ENCODE measurements at regions not wholly inside any gene's neighbourhood (a gene's known extent, or its start where the extent isn't known, plus 50 kb on each side); places are given as distances from the start of the nearest gene placed in this dataset.
"Not testable (repeated sequence)": the region's sequence is repeated elsewhere in the genome, so short reads cannot be mapped to it uniquely, and the experiment has no call there.

GRCh38 chr3:150300388-150300787 lies 107.7 kb upstream of the TSC22D2 start:
- DNase-seq, result no peak

GRCh38 chr3:150299201-150299600 lies 108.9 kb upstream of the TSC22D2 start:
- no peak for DNase-seq

GRCh38 chr3:150296966-150297365 lies 111.1 kb upstream of the TSC22D2 start:
- no peak for DNase-seq

GRCh38 chr3:150296123-150296735 lies 111.9 kb upstream of the TSC22D2 start:
- DNase-seq, result no peak

- no peak for DNase-seq
These were observed 114.6 kb upstream of the TSC22D2 start for GRCh38 chr3:150293401-150294001.

- DNase-seq, result no peak
These were observed 115.2 kb upstream of the TSC22D2 start for GRCh38 chr3:150292891-150293290.

- DNase-seq, result no peak
These were observed 116.6 kb upstream of the TSC22D2 start for GRCh38 chr3:150291515-150291914.

- DNase-seq, result peak; percentile 52 to 56
These were observed 121.5 kb upstream of the TSC22D2 start for GRCh38 chr3:150286390-150287147.

GRCh38 chr3:150285601-150286000 lies 122.5 kb upstream of the TSC22D2 start:
- no peak for DNase-seq

- DNase-seq, result no peak
These were observed 129.2 kb upstream of the TSC22D2 start for GRCh38 chr3:150278843-150279381.

- no peak for DNase-seq
These were observed 129.9 kb upstream of the TSC22D2 start for GRCh38 chr3:150278195-150278594.

GRCh38 chr3:150277444-150277843 lies 130.7 kb upstream of the TSC22D2 start:
- DNase-seq, result no peak

GRCh38 chr3:150275941-150276340 lies 132.2 kb upstream of the TSC22D2 start:
- no peak for DNase-seq

- no peak for DNase-seq
These were observed 133.7 kb upstream of the TSC22D2 start for GRCh38 chr3:150274372-150274771.

- no peak for DNase-seq
These were observed 134.7 kb upstream of the TSC22D2 start for GRCh38 chr3:150273396-150273795.

GRCh38 chr3:150271591-150271960 lies 136.5 kb upstream of the TSC22D2 start:
- DNase-seq, result no peak

GRCh38 chr3:150270883-150271590 lies 137.1 kb upstream of the TSC22D2 start:
- no peak for DNase-seq

- not testable (repeated sequence) for DNase-seq
These were observed 137.7 kb upstream of the TSC22D2 start for GRCh38 chr3:150270444-150270843.

GRCh38 chr3:150269526-150269925 lies 138.6 kb upstream of the TSC22D2 start:
- DNase-seq, result no peak

GRCh38 chr3:150268426-150269391 lies 139.4 kb upstream of the TSC22D2 start:
- DNase-seq, result peak in 1 of 2 experiments; percentile 22

- no peak for DNase-seq
These were observed 140.8 kb upstream of the TSC22D2 start for GRCh38 chr3:150267288-150267687.

- DNase-seq, result no peak
These were observed 142.8 kb upstream of the TSC22D2 start for GRCh38 chr3:150265305-150265704.

Measured in SHP77 (cell line).